HL-60 (cell line): ENCODE measurements at regions not wholly inside any gene's neighbourhood (a gene's known extent, or its start where the extent isn't known, plus 50 kb on each side); places are given as distances from the start of the nearest gene placed in this dataset.

ENCODE experiments used
- DNase-seq, 2 experiments: peaks; one replicate each; pipeline ENCODE4 v3.0.0-alpha.2; 2010 to 2020; ENCODE audit warnings: low read depth in 1 of 2, low spot score in 1 of 2
- H3K27ac ChIP-seq: fragments of 250-450 bp; sonication (Bioruptor Pico); replicated peaks from 2 replicates; pipeline ENCODE4 v1.5.1; 2020; ENCODE audit warnings: mild to moderate bottlenecking, moderate library complexity
- H3K27me3 ChIP-seq: fragments of 250-450 bp; sonication (Bioruptor Pico); 2 replicates; pipeline ENCODE4 v1.5.1; 2021; ENCODE audit warnings: mild to moderate bottlenecking, moderate library complexity; ENCODE audit not compliant: insufficient read depth, poor library complexity, severe bottlenecking
- H3K4me3 ChIP-seq: replicated peaks from 2 replicates; pipeline ENCODE4 v1.5.1; 2011; ENCODE audit warnings: mild to moderate bottlenecking, control low read depth, low read length; ENCODE audit not compliant: insufficient read depth
- CTCF ChIP-seq: IDR thresholded peaks from one replicate; pipeline ENCODE4 v1.5.1; 2011; ENCODE audit warnings: low read length, control low read depth, inconsistent platforms; ENCODE audit not compliant: insufficient read depth
- GABPA ChIP-seq: IDR thresholded peaks from 2 replicates; pipeline ENCODE4 v1.6.1; 2012; ENCODE audit warnings: low read depth
- POLR2AphosphoS5 ChIP-seq: IDR thresholded peaks from 2 replicates; pipeline ENCODE4 v1.6.1; 2012; ENCODE audit warnings: low read depth
- SPI1 ChIP-seq: IDR thresholded peaks from 2 replicates; pipeline ENCODE4 v1.6.1; 2012; ENCODE audit warnings: low read depth, mild to moderate bottlenecking, borderline replicate concordance
- TF ChIP-seq, protein P1 (sequence below): IDR thresholded peaks from 2 replicates; pipeline ENCODE4 v1.6.1; 2012; ENCODE audit warnings: low read depth; ENCODE audit not compliant: insufficient replicate concordance

DNA sequence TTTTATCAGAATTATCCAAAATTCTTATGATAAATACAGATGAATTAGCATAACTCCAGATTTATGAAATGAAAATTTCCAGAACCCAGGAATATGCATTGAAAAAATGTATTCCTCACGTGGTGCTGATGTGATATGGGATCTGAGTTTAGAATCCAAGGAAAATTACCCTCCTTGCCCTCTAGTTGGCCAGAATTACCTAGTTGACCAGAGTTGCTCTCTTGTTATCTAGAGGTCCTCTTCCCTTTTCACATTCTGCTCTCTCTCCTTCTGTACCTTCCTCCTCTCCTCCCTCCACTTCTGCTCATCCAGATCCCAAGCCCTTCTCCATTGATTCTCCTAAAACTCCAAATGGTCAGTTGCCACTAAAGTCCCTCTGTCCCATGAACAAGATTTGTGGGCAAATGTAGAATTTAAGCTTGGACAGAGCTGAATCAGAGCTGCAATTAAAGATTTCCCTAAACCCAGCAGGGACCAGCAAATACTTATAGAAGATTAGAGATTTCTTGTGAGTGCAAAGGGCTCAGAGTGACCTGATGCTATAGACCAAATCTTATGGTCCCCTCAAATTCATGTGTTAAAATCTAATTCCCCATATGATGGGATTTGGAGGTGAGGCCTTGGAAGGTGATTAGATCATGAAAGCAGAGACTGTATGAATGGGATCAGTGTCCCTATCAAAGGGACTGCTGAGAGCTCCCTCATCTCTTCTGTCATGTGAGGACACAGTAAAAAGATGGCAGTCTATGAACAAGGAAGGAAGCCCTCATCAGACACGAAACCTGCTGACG lies 103.2 kb upstream of the IGLL5 start:
- no peak overlapping the region for H3K27ac ChIP-seq
- no peak overlapping the region for H3K4me3 ChIP-seq
- TF ChIP-seq GABPA: no peak
- no peaks in the 10 kb centered on the region for H3K27me3 ChIP-seq
- DNase-seq: no peak

DNA sequence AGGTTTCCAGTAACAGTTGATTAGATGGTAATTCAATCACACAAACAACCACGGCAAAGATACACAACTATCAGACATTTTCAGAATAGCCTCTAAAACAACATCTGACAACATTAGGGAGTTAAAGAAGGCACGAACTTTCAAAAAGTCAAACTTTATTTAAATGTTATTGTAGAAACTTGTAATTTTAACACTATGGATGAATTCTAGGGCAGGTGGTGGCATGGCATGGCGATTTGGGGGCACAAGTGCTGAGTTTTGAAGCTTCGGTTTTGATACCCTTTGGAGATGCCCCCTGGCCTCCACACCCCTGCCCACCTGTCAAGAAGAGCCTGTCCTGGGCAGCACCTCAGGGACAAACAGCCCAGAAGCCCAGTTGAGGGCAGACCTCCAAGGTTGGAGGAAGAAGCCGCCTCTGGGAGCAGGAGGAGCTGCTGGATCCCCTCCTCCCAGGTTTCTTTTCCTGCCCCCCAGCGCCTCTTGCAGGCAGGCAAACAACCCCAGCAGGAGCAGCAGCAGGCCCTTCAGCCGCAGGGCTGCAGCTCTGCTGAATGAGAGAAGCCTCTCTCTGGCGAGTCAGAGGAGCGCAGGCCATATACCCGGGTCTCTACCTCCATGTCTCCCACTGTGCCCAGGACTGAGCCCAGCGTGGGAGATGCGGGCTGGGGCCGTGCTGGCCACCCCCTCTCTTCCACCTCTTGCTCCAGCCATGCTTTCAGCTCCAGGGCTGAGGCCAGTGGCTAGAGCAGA lies 102.1 kb upstream of the IGLL5 start:
- Histone ChIP-seq H3K27me3 (no peaks in the 10 kb centered on the region), H3K4me3 (no peak overlapping the region), H3K27ac (no peak overlapping the region)
- DNase-seq: no peak
- TF ChIP-seq SPI1 (no peak), CTCF (no peak), POLR2AphosphoS5 (no peak), GABPA (no peak)
- TF ChIP-seq, protein P1, sequence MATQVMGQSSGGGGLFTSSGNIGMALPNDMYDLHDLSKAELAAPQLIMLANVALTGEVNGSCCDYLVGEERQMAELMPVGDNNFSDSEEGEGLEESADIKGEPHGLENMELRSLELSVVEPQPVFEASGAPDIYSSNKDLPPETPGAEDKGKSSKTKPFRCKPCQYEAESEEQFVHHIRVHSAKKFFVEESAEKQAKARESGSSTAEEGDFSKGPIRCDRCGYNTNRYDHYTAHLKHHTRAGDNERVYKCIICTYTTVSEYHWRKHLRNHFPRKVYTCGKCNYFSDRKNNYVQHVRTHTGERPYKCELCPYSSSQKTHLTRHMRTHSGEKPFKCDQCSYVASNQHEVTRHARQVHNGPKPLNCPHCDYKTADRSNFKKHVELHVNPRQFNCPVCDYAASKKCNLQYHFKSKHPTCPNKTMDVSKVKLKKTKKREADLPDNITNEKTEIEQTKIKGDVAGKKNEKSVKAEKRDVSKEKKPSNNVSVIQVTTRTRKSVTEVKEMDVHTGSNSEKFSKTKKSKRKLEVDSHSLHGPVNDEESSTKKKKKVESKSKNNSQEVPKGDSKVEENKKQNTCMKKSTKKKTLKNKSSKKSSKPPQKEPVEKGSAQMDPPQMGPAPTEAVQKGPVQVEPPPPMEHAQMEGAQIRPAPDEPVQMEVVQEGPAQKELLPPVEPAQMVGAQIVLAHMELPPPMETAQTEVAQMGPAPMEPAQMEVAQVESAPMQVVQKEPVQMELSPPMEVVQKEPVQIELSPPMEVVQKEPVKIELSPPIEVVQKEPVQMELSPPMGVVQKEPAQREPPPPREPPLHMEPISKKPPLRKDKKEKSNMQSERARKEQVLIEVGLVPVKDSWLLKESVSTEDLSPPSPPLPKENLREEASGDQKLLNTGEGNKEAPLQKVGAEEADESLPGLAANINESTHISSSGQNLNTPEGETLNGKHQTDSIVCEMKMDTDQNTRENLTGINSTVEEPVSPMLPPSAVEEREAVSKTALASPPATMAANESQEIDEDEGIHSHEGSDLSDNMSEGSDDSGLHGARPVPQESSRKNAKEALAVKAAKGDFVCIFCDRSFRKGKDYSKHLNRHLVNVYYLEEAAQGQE: no peak

- H3K27me3 ChIP-seq: no peaks in the 10 kb centered on the region
- no peak overlapping the region for H3K4me3 ChIP-seq
- no peak for DNase-seq
- TF ChIP-seq, protein P1: no peak
- no peak for TF ChIP-seq POLR2AphosphoS5
- no peak overlapping the region for H3K27ac ChIP-seq
Measured at GRCh38 chr22:22786301-22787115, 101.1 kb upstream of the IGLL5 start.

DNA sequence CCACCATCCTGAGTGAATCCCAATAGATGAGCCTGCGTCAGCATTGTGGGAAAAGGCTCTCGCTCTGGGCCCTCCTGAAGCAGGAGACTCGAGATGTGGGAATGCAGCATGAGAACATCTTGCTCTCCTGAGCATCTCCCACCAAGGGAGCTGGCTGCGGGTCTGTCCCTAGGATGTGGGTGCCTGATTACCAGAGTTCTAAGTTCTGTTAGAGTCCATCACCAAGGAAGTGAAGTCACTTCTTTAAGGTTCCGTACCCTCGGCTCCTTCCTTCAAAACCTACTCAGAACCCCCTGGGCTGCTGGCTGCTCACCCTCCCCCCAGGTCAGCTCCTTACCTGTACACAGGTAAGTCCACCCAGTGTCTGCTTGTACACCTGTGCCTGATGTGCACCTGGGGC lies 100.5 kb upstream of the IGLL5 start:
- DNase-seq: no peak
- Histone ChIP-seq H3K4me3 (no peak overlapping the region), H3K27ac (no peak overlapping the region), H3K27me3 (no peaks in the 10 kb centered on the region)
- TF ChIP-seq, protein P1: no peak
- TF ChIP-seq CTCF: no peak
- no peak for TF ChIP-seq SPI1
- no peak for TF ChIP-seq GABPA
- TF ChIP-seq POLR2AphosphoS5: no peak
